Hepatic stellate cell (primary cell): ENCODE measurements at regions not wholly inside any gene's neighbourhood (a gene's known extent, or its start where the extent isn't known, plus 50 kb on each side); places are given as distances from the start of the nearest gene placed in this dataset.
"Not testable (repeated sequence)": the region's sequence is repeated elsewhere in the genome, so short reads cannot be mapped to it uniquely, and the experiment has no call there.

Experiments
- DNase-seq: peaks from one replicate; pipeline ENCODE4 v3.0.0; 2011; ENCODE audit warnings: low spot score

- no peak for DNase-seq
Measured at GRCh38 chr7:148472406-148472805, 118.2 kb upstream of the C7orf33 start.

- DNase-seq: no peak
Measured at GRCh38 chr7:148473703-148474480, 116.7 kb upstream of the C7orf33 start.

- DNase-seq: no peak
Measured at GRCh38 chr7:148474481-148475025, 116.0 kb upstream of the C7orf33 start.

- no peak for DNase-seq
Measured at GRCh38 chr7:148478551-148478950, 112.0 kb upstream of the C7orf33 start.

GRCh38 chr7:148480479-148481146, 110.0 kb upstream of the C7orf33 start:
- no peak for DNase-seq

GRCh38 chr7:148481147-148481526, 109.4 kb upstream of the C7orf33 start:
- no peak for DNase-seq

GRCh38 chr7:148481971-148482626, 108.5 kb upstream of the C7orf33 start:
- no peak for DNase-seq

- DNase-seq: no peak
Measured at GRCh38 chr7:148483515-148484308, 106.9 kb upstream of the C7orf33 start.

GRCh38 chr7:148484486-148484885, 106.1 kb upstream of the C7orf33 start:
- DNase-seq: no peak

GRCh38 chr7:148485618-148486017, 104.9 kb upstream of the C7orf33 start:
- no peak for DNase-seq

- DNase-seq: no peak
Measured at GRCh38 chr7:148486937-148487336, 103.6 kb upstream of the C7orf33 start.

- DNase-seq: no peak
Measured at GRCh38 chr7:148487912-148488311, 102.7 kb upstream of the C7orf33 start.

- no peak for DNase-seq
Measured at GRCh38 chr7:148489678-148490077, 100.9 kb upstream of the C7orf33 start.

- DNase-seq: no peak
Measured at GRCh38 chr7:148492157-148492860, 98.3 kb upstream of the C7orf33 start.

GRCh38 chr7:148495605-148496004, 95.0 kb upstream of the C7orf33 start:
- no peak for DNase-seq

GRCh38 chr7:148500978-148501377, 89.6 kb upstream of the C7orf33 start:
- no peak for DNase-seq

- DNase-seq: no peak
Measured at GRCh38 chr7:148503900-148504487, 86.6 kb upstream of the C7orf33 start.

- no peak for DNase-seq
Measured at GRCh38 chr7:148505645-148506375, 84.8 kb upstream of the C7orf33 start.

GRCh38 chr7:148507064-148507573, 83.4 kb upstream of the C7orf33 start:
- not testable (repeated sequence) for DNase-seq

- no peak for DNase-seq
Measured at GRCh38 chr7:148507787-148508186, 82.8 kb upstream of the C7orf33 start.
